HG03558 (cell line): ENCODE measurements at regions not wholly inside any gene's neighbourhood (a gene's known extent, or its start where the extent isn't known, plus 50 kb on each side); places are given as distances from the start of the nearest gene placed in this dataset.

Source experiments
- ATAC-seq: cut with Tn5 transposase; IDR thresholded peaks from one replicate; pipeline ENCODE4 v1.9.1; 2021; ENCODE audit warnings: moderate number of reproducible peaks; ENCODE audit not compliant: unreplicated experiment; ENCODE audit errors: extremely low read depth

DNA sequence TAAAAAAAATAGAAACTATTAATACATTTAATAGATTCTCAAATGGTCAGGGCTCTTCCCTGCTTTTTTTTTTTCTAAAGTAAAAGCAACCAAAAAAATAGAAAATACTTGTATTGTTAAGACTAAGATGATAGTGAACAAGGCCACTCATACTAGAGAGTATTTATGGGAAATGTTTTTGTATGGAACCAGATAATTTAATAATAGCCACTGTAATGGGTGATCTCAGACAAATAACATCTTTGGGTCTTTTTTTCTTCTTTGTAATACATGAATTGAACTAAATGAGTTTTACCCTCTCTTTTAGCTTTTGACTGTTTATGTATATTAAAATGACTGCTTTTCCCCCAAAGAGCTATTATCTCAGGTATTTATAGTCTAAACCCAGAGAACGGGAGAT lies 92.1 kb upstream of the ELOVL6 start:
- ATAC-seq = no peak

GRCh38 chr4:110289601-110290100 lies 91.2 kb upstream of the ELOVL6 start:
- no peak for ATAC-seq

DNA sequence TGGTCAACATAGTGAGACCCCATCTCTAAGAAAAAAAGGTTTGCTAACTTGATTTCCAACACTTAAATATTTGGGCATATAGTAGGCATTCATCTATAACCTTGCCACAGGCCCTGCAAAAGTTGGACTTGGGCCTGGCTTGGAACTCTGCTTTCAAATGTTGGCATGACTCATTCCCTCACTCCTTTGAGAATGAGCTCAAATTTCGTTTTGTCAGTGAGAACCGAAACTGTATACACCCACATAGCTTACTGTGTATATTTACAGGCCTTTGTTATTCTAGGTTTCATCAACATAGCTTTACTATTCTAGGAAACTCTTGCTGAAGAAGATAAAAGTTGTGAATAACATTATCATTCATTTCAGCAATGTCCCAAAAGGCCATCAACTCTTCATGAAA lies 88.7 kb upstream of the ELOVL6 start:
- ATAC-seq = peak; percentile 100

DNA sequence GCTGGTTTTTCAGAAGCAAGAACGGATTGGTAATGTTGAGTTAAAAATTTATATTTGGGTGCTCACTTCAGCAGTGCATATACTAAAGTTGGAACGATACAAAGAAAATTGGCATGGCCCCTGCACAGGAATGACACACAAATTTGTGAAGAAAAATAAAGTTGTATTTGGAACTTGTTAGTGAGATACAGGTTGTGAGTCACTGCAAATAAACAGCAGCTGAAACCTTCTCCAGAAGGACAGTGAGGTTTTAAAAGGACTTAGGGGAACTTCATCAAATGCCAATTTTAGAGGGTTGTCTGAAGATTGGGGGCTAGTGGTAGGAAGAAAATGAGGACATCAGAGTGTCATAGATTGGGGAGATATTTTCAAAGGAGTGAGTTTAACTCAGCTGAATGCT lies 79.7 kb upstream of the ELOVL6 start:
- ATAC-seq = no peak

DNA sequence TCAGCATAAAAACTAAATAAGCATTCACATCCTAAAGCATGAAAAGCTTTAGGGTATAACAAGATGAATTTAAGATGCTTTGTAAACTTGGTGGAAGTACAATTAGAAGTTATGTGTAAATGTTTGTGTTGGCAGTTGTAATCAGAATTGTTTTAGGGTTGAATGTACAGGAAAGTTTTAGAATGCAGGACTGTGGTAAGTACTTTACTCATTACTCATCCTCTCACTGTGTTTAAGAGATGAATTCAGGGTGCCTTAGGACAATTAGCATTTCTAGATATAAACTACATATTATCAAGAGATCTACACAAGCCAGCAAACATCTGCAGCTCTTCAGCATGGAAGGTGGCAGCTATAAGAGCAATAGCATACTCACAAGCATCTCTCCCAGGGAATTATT lies 77.5 kb upstream of the ELOVL6 start:
- ATAC-seq = no peak

GRCh38 chr4:110271986-110272385 lies 73.6 kb upstream of the ELOVL6 start:
- ATAC-seq = no peak

DNA sequence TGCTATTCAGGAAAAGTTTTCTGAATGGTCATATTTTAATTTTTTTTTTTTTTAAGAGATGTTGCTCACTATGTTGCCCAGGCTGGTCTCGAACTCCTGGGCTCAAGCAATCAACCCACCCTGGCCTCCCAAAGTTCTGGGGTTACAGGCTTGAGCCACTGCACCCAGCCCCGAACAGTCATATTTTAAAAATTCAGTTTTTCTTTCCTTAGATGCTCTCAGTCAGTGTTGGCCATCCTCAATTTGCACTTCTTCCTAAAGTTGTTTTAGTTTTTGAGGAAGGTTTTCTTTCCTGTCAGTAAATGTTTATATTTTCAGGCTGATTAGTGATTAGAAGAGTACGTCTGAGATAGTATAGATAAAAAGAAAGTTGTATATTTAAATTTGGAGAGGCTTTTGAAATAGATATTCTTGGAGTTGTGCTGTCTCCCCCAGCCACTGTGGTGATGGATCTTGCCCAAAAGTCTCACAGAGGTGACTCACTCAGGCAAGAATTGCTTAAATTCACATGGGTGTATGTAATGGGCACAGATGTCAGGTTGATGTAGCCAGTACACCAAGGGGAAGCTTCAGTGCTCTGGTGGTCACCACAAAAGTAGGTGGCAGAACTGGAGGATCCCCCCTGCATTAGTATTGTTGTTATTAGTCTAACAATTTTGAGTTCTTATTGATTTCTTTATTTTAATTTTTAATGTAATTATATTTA lies 72.2 kb upstream of the ELOVL6 start:
- no peak for ATAC-seq

GRCh38 chr4:110268790-110269189 lies 70.4 kb upstream of the ELOVL6 start:
- no peak for ATAC-seq

- peak; percentile 56 for ATAC-seq
These were observed 69.9 kb upstream of the ELOVL6 start for GRCh38 chr4:110268352-110268751.

DNA sequence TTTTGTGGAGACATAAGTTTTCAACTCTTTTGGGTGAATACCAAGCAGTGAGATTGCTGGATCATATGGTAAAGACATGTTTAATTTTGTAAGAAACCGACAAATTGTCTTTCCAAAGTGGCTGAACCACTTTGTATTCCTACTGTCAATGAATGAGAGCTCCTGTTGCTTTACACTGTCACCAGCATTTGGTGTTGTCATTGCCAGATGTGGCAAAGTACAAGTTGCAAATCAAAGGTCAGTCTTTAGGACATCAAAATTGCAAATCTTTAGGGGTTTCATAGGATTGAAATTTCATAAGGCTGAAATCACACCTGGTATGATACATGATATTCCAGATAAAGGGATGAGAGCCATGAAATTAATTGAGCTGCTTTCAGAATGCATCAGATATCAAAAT lies 67.7 kb upstream of the ELOVL6 start:
- ATAC-seq = no peak

DNA sequence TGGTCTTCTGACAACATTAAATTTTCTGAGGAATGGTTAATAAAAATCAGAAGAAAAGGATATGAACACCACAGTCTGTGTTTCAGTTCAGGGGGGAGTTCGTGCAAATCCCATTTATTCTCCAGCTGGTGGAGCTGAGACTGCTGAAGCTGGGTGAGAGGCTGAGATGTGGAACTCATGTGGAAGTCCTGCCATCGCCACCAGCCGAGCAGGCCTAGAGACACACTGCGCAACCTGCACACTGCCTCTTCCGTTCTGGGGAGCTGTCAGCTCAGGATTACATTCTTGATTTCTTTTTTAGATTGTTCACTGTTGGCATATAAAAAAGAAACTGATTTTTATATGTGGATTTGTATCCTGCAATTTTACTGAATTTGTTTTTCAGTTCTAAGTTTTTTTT lies 66.6 kb upstream of the ELOVL6 start:
- ATAC-seq = no peak

DNA sequence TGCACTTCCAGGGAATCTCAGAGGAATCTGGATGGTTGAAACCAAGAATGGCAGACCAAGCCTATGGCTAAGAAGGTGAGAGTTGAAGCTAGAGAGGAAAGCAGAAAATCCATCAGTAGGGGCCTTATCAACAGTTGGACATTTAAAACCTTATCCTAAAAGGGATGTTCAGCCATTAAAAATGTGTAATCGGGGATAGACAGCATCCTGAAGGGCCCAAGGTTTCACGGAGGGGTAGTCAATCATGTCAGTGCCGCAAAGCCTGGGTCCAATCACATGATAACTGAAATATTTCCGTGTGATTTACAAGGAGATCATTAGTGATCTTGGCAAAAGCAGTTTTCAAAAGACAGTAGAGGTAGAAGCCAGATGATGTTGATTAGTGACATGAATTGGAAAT lies 61.9 kb upstream of the ELOVL6 start:
- no peak for ATAC-seq

GRCh38 chr4:110250023-110250387 lies 51.6 kb upstream of the ELOVL6 start:
- no peak for ATAC-seq

- ATAC-seq = no peak
These were observed 50.4 kb upstream of the ELOVL6 start for GRCh38 chr4:110248831-110249253.
